Epithelial cell of esophagus (primary cell): ENCODE measurements at regions not wholly inside any gene's neighbourhood (a gene's known extent, or its start where the extent isn't known, plus 50 kb on each side); places are given as distances from the start of the nearest gene placed in this dataset.

Experiments used
- DNase-seq: peaks from one replicate; pipeline ENCODE4 v3.0.0; 2010; ENCODE audit warnings: low read depth
- H3K4me3 ChIP-seq: 2 replicates; pipeline ENCODE4 v1.5.1; 2011; ENCODE audit warnings: mild to moderate bottlenecking, low read length, control low read depth
- TF ChIP-seq, protein P1 (sequence below): IDR thresholded peaks from 2 replicates; pipeline ENCODE4 v1.5.1; 2011; ENCODE audit warnings: low read depth, mild to moderate bottlenecking, low read length, control low read depth, inconsistent platforms; ENCODE audit not compliant: insufficient read depth; ENCODE audit errors: missing control alignments

DNA sequence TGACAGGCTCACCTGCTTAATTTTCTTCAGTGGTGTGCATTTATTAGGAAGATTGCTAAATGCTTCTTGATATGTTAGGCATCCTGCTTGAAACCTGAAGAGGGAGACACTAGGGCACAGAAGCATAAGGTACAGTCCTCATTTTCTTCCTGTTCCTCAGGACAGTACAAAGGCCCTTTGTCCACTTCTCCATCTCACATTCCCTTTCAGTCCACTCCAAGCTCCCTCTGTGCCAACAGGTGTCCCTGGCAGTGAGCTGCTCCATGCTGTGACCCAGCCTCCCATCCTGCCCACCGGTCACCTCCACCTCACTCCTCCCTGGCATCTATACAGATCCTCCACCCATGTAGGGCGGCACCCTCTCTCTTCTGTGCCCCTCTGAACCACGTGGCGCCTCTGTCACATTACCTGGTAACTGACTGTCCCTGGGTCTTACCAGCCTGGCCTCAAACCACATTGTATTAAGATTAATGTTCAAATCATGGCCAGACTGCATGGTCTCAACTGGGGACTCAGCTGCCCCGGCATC is 162.8 kb downstream of the VAPA start:
- TF ChIP-seq, protein P1, sequence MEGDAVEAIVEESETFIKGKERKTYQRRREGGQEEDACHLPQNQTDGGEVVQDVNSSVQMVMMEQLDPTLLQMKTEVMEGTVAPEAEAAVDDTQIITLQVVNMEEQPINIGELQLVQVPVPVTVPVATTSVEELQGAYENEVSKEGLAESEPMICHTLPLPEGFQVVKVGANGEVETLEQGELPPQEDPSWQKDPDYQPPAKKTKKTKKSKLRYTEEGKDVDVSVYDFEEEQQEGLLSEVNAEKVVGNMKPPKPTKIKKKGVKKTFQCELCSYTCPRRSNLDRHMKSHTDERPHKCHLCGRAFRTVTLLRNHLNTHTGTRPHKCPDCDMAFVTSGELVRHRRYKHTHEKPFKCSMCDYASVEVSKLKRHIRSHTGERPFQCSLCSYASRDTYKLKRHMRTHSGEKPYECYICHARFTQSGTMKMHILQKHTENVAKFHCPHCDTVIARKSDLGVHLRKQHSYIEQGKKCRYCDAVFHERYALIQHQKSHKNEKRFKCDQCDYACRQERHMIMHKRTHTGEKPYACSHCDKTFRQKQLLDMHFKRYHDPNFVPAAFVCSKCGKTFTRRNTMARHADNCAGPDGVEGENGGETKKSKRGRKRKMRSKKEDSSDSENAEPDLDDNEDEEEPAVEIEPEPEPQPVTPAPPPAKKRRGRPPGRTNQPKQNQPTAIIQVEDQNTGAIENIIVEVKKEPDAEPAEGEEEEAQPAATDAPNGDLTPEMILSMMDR = no peak
- H3K4me3 ChIP-seq = no peak overlapping the region
- no peak for DNase-seq

DNA sequence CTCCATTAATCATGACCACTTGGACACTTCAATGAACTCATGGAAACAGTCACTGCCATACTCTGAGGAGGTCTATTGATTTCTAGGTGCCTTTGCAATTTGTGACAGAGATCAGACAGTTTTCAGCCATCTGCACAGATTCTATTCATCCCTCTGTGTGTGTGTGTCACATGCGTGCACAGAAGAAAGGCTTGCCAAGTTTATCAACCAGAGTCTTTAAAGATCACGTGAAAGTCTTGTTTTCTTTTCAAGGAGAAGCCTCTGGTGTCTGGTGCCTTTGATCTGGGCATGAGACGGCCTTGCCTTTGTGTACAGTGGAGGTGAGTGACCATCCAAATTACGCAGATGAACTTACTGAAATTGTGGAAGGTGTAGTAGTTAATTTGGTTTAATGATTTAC is 164.2 kb downstream of the VAPA start:
- no peak overlapping the region for H3K4me3 ChIP-seq
- TF ChIP-seq, protein P1 = no peak
- no peak for DNase-seq

GRCh38 chr18:10080372-10080771 is 166.6 kb downstream of the VAPA start:
- H3K4me3 ChIP-seq = no peak overlapping the region
- TF ChIP-seq, protein P1 = no peak
- no peak for DNase-seq

DNA sequence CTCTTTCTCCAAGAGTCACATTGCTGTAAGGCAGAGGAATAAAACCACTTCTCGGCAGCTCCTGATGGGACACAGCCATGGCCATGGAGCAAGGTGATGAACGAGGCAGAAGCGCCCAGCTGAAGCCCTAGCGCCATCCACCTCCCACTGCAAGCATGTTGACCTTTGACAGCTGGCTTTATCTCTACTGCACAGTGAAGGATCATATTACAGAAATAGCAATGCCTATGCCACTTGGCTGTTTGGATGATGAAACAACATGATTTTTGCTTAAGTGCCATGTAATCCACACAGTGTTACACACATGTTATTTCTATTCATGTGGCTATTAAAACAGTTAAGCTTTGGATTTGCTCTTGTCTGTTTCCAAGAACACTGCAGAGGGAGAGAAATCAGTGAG is 167.7 kb downstream of the VAPA start:
- DNase-seq = no peak
- no peak overlapping the region for H3K4me3 ChIP-seq
- TF ChIP-seq, protein P1 = no peak

DNA sequence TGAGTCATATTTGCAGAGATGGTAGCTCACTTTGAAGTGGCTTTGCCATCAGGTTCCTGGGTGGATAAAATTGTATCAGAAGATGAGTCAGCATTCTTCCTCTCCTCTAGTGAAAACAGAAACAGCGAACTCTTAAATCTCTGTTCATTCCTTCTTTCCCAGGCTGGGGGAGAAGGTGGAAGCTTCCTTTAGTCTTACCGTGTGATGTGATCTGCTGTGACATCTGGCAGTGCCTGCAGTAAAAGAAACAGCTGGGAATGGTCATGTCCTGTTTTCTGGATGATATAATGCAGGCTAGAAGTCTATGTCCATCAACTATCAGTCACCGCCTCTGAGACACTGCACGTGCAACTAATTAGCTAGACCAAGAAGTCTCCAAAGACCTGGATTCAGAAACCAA is 171.6 kb downstream of the VAPA start:
- no peak for DNase-seq
- H3K4me3 ChIP-seq = no peak overlapping the region
- TF ChIP-seq, protein P1 = no peak

GRCh38 chr18:10085876-10086275 is 172.1 kb downstream of the VAPA start:
- DNase-seq = no peak
- TF ChIP-seq, protein P1 = no peak
- no peak overlapping the region for H3K4me3 ChIP-seq

- DNase-seq = peak; percentile 75
- H3K4me3 ChIP-seq = no peak overlapping the region
- TF ChIP-seq, protein P1 = no peak
Measured at GRCh38 chr18:10086458-10087210, 172.8 kb downstream of the VAPA start.
